Prostate gland (tissue), 2 donors: ENCODE measurements at regions not wholly inside any gene's neighbourhood (a gene's known extent, or its start where the extent isn't known, plus 50 kb on each side); places are given as distances from the start of the nearest gene placed in this dataset.

Source experiments
- DNase-seq: peaks from one replicate; pipeline ENCODE4 v3.0.0-alpha.2; 2019; ENCODE audit warnings: low spot score
- H3K27ac ChIP-seq, 2 donors: fragments of 200-600 bp; sonication (generic); 2 replicates each; pipeline ENCODE4 v1.5.1; 2017 to 2019
- H3K27me3 ChIP-seq: fragments of 200-600 bp; sonication (generic); replicated peaks from 2 replicates; pipeline ENCODE4 v1.5.1; 2019; ENCODE audit not compliant: insufficient read depth
- H3K36me3 ChIP-seq, 2 donors: fragments of 200-600 bp; sonication (generic); 1 replicate in 1 of 2; 2 replicates in 1 of 2; pipeline versions ENCODE4 v1.5.1 to v1.8.1; 2017 to 2019
- H3K4me1 ChIP-seq: fragments of 200-600 bp; sonication (generic); replicated peaks from 2 replicates; pipeline ENCODE4 v1.5.1; 2019
- H3K4me3 ChIP-seq, 2 donors: fragments of 200-600 bp; sonication (generic); 2 replicates each; pipeline ENCODE4 v1.5.1; 2017 to 2019
- H3K9me3 ChIP-seq: fragments of 200-600 bp; sonication (generic); 2 replicates; pipeline ENCODE4 v1.5.1; 2017
- CTCF ChIP-seq, 4 experiments: fragments of 200-600 bp in 2 of 4; fragments of 450-650 bp in 2 of 4; sonication (generic) in 2 of 4; IDR thresholded peaks; 1 replicate in 3 of 4; 2 replicates in 1 of 4; pipeline ENCODE4 v1.5.1; 2016 to 2019; ENCODE audit warnings: antibody characterized with exemption in 4 of 4, mild to moderate bottlenecking in 2 of 4, moderate library complexity in 2 of 4
- POLR2A ChIP-seq: fragments of 450-650 bp; IDR thresholded peaks from one replicate; pipeline ENCODE4 v1.6.1; 2016; ENCODE audit warnings: antibody characterized with exemption, mild to moderate bottlenecking
- POLR2AphosphoS5 ChIP-seq: sonication (generic); formaldehyde crosslinking; IDR thresholded peaks from one replicate; pipeline ENCODE4 v1.6.1; 2017; ENCODE audit warnings: antibody characterized with exemption
- WGBS: methylation state at CpG from one replicate; pipeline ENCODE4 v1.1.5; 2018; 5-methylcytosine and 5-hydroxymethylcytosine counted together
- intact Hi-C: fragments of 100-400 bp; cut with DNase I; formaldehyde crosslinking; loops from one replicate; pipeline ENCODE4 v1.14.2; 2022

- Histone ChIP-seq H3K9me3 (no peaks in the 10 kb centered on the region), H3K27me3 (no peaks in the 10 kb centered on the region), H3K27ac (no peak overlapping the region), H3K4me3 (no peak overlapping the region), H3K36me3 (no peaks in the 10 kb centered on the region), H3K4me1 (no peaks in the 10 kb centered on the region)
- WGBS = 94% methylated on average over 2 of the region's 2 CpGs
- no peak for TF ChIP-seq POLR2AphosphoS5
- TF ChIP-seq POLR2A = no peak
- no peak for TF ChIP-seq CTCF (IDR thresholded peaks at IDR 0.05)
- intact Hi-C loops = no loop called here
- no peak for DNase-seq
These were observed 382.1 kb upstream of the CDH20 start for GRCh38 chr18:60951091-60951490.

DNA sequence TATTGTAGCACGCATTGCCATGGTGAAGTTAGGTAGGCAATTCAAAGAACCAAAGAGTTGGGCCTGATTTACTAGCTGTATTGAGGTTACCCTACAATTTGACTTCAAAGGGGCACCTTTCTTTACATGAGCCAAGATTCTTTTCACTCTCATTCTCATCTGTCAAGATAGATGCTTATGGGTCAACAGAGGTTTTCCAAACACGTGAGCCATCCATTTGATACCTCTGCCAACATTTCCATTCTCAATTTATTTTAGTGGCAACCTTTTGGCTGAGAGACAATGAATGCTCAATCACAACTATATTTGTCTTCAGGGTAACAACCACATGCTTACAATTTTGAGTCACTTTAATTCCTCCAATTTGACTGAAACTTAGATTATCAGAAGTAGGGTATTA, 370.6 kb upstream of the CDH20 start:
- no peaks in the 10 kb centered on the region for H3K4me1 ChIP-seq
- H3K36me3 ChIP-seq = no peaks in the 10 kb centered on the region
- no peak overlapping the region for H3K4me3 ChIP-seq
- H3K27me3 ChIP-seq = no peaks in the 10 kb centered on the region
- no peak for DNase-seq
- H3K27ac ChIP-seq = no peak overlapping the region
- TF ChIP-seq POLR2AphosphoS5 (no peak), CTCF (IDR thresholded peaks at IDR 0.05) (no peak), POLR2A (no peak)
- WGBS = 30% methylated on average over 2 of the region's 2 CpGs
- intact Hi-C loops = no loop called here
- no peaks in the 10 kb centered on the region for H3K9me3 ChIP-seq

- TF ChIP-seq POLR2A = no peak
These were observed 367.4 kb upstream of the CDH20 start for GRCh38 chr18:60965856-60966255.

DNA sequence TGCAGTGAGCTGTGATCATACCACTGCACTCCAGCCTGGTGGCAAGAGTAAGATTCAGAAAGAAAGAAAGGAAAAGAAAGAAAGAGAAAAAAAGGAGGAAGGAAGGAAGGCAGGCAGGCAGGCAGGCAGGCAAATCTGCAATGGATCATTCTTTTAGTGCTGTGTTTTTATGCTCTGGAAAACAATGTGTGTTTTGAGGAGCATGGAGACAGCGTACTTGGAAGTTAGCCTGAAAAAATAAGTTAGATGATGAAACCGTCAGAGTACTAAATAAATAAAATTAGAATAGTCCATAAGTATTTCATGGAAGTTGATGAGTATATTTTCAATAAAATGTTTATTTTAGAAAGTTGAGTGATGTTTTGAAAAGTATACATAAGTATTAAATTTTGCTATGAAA, 366.4 kb upstream of the CDH20 start:
- no peak overlapping the region for H3K27ac ChIP-seq
- TF ChIP-seq CTCF (IDR thresholded peaks at IDR 0.05) (no peak), POLR2AphosphoS5 (no peak), POLR2A (no peak)
- no peaks in the 10 kb centered on the region for H3K36me3 ChIP-seq
- no peaks in the 10 kb centered on the region for H3K4me1 ChIP-seq
- WGBS = 53% methylated on average over 2 of the region's 2 CpGs
- intact Hi-C loops = no loop called here
- no peak for DNase-seq
- H3K9me3 ChIP-seq = no peaks in the 10 kb centered on the region
- no peak overlapping the region for H3K4me3 ChIP-seq
- H3K27me3 ChIP-seq = no peaks in the 10 kb centered on the region

More at GRCh38 chr18:60965856-60966255, 367.4 kb upstream of the CDH20 start:
- no peak for DNase-seq
- H3K4me1 ChIP-seq = no peaks in the 10 kb centered on the region
- no peak overlapping the region for H3K27ac ChIP-seq
- no peaks in the 10 kb centered on the region for H3K9me3 ChIP-seq
- intact Hi-C loops = no loop called here
- no peaks in the 10 kb centered on the region for H3K36me3 ChIP-seq
- H3K4me3 ChIP-seq = no peak overlapping the region
- H3K27me3 ChIP-seq = no peaks in the 10 kb centered on the region

GRCh38 chr18:60975420-60975819, 357.8 kb upstream of the CDH20 start:
- H3K9me3 ChIP-seq = no peaks in the 10 kb centered on the region
- H3K36me3 ChIP-seq = no peaks in the 10 kb centered on the region
- DNase-seq = no peak
- H3K27ac ChIP-seq = no peak overlapping the region
- intact Hi-C loops = no loop called here
- no peak overlapping the region for H3K4me3 ChIP-seq
- H3K27me3 ChIP-seq = no peaks in the 10 kb centered on the region
- H3K4me1 ChIP-seq = no peaks in the 10 kb centered on the region
- WGBS = 79% methylated on average over 7 of the region's 7 CpGs
- TF ChIP-seq POLR2A = no peak

DNA sequence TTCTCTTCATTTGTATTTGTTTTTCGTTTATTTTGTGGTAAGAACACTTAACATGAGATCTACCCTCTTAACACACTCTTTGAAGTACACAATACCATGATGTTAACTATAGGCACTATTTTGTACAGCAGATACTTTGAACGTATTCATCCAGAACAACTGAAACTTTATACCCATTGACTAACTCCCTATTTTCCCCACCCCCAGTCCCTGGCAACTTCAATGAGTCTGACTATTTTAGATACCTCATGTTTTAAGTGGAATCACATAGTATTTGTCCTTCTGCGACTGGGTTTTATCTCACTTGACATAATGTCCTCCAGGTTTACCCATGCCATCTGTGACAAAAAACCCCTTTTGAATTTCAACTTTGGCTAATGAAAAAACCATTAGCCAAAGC, 356.3 kb upstream of the CDH20 start:
- no peaks in the 10 kb centered on the region for H3K9me3 ChIP-seq
- H3K4me3 ChIP-seq = no peak overlapping the region
- H3K27me3 ChIP-seq = no peaks in the 10 kb centered on the region
- H3K4me1 ChIP-seq = no peaks in the 10 kb centered on the region
- no peak overlapping the region for H3K27ac ChIP-seq
- no peak for DNase-seq
- no peaks in the 10 kb centered on the region for H3K36me3 ChIP-seq
- intact Hi-C loops = no loop called here
- WGBS = 82% methylated on average over 3 of the region's 3 CpGs
- TF ChIP-seq CTCF (IDR thresholded peaks at IDR 0.05) (no peak), POLR2A (no peak), POLR2AphosphoS5 (no peak)
